ENCODE measurements at regions not wholly inside any gene's neighbourhood (a gene's known extent, or its start where the extent isn't known, plus 50 kb on each side); places are given as distances from the start of the nearest gene placed in this dataset.

DNA sequence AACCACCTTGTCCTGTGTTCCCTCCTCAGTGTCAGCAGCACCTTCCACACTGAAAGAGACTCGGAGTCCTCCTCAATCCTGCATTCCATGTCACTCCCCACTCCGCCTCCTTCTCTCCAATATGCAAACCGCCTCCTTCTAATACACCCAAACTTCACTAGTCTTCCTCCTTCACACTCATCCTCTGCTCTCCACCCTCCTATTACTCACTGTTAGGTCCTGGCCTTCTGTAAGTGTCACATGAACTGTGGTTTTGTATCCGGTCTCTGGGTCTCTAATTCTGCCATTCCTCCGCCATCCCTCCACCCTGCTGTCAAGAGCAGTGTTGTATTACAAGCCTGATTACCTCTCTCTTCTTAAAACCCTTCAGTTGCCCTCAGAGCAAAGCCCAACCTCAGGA lies 200.5 kb upstream of the CDYL start:
- BruUV-seq (replicated peaks): no TSS peak
- DNase-seq (ENCODE audit: low read depth, low spot score) (no peak), FAIRE-seq (no peak)
- H3K9me3 ChIP-seq (replicated peaks; ENCODE audit: control insufficient read depth, insufficient read depth, low read length): no peaks in the 10 kb centered on the region
- H3K4me3 ChIP-seq (replicated peaks in 1 of 3; ENCODE audit: insufficient read depth in 1 of 3, low read depth in 1 of 3, low read length in 3 of 3): no peak overlapping the region
- H4K20me1 ChIP-seq (replicated peaks; ENCODE audit: control insufficient read depth, extremely low read depth, insufficient read depth, low read length): no peaks in the 10 kb centered on the region
- no peaks in the 10 kb centered on the region for H3K27me3 ChIP-seq (ENCODE audit: control insufficient read depth in 2 of 2, insufficient read depth in 2 of 2, low read length in 2 of 2)
- ChIA-PET CTCF (no interaction called here), POLR2A (no interaction called here)
- no peaks in the 10 kb centered on the region for H3K79me2 ChIP-seq (ENCODE audit: control insufficient read depth, insufficient read depth, low read length)
- no peak overlapping the region for H3K4me2 ChIP-seq (ENCODE audit: insufficient read depth, low read length)
- TF ChIP-seq FOS (IDR thresholded peaks at IDR 0.05; ENCODE audit: borderline replicate concordance, insufficient read depth, low read length) (no peak), EZH2 (IDR thresholded peaks at IDR 0.05; ENCODE audit: borderline replicate concordance, low read depth, low read length, severe bottlenecking) (no peak), POLR2AphosphoS5 (IDR thresholded peaks at IDR 0.05; ENCODE audit: insufficient read depth, low read depth, low read length) (no peak), POLR2A (IDR thresholded peaks at IDR 0.05; ENCODE audit: low read depth, low read length) (no peak), JUN (IDR thresholded peaks at IDR 0.05; ENCODE audit: borderline replicate concordance, insufficient read depth, insufficient read length, low read depth) (no peak), MAX (IDR thresholded peaks at IDR 0.05; ENCODE audit: insufficient read depth, insufficient read length) (no peak), GATA2 (IDR thresholded peaks at IDR 0.05; ENCODE audit: insufficient read depth, insufficient read length, low read depth, low read length) (no peak), MYC (IDR thresholded peaks at IDR 0.05; ENCODE audit: low read depth, low read length) (no peak)
- TF ChIP-seq, protein P1, sequence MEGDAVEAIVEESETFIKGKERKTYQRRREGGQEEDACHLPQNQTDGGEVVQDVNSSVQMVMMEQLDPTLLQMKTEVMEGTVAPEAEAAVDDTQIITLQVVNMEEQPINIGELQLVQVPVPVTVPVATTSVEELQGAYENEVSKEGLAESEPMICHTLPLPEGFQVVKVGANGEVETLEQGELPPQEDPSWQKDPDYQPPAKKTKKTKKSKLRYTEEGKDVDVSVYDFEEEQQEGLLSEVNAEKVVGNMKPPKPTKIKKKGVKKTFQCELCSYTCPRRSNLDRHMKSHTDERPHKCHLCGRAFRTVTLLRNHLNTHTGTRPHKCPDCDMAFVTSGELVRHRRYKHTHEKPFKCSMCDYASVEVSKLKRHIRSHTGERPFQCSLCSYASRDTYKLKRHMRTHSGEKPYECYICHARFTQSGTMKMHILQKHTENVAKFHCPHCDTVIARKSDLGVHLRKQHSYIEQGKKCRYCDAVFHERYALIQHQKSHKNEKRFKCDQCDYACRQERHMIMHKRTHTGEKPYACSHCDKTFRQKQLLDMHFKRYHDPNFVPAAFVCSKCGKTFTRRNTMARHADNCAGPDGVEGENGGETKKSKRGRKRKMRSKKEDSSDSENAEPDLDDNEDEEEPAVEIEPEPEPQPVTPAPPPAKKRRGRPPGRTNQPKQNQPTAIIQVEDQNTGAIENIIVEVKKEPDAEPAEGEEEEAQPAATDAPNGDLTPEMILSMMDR (IDR thresholded peaks at IDR 0.05; ENCODE audit: extremely low read depth in 1 of 2, insufficient read depth in 1 of 2, low read depth in 1 of 2, low read length in 2 of 2): no peak
- intact Hi-C loops (cut with micrococcal nuclease): no loop called here
- no peak overlapping the region for H3K9ac ChIP-seq (replicated peaks; ENCODE audit: extremely low read depth, insufficient read depth, low read length)
- no peak overlapping the region for H2AFZ ChIP-seq (ENCODE audit: low read depth, low read length)
- no peak overlapping the region for H3K27ac ChIP-seq (ENCODE audit: insufficient read depth, low read depth, low read length)
- H3K36me3 ChIP-seq (ENCODE audit: control insufficient read depth in 2 of 2, extremely low read depth in 1 of 2, insufficient read depth in 2 of 2, low read length in 2 of 2): no peaks in the 10 kb centered on the region
- no peaks in the 10 kb centered on the region for H3K4me1 ChIP-seq (ENCODE audit: control insufficient read depth, extremely low read depth, insufficient read depth, low read length)
- H3K9me1 ChIP-seq (replicated peaks; ENCODE audit: control insufficient read depth, extremely low read depth, insufficient read depth, low read length): no peaks in the 10 kb centered on the region
- dilution Hi-C loops (cut with MboI; ENCODE audit: extremely low pct_ligation_motif_present, low sequenced_read_pairs): no loop called here
